ENCODE measurements at regions not wholly inside any gene's neighbourhood (a gene's known extent, or its start where the extent isn't known, plus 50 kb on each side); places are given as distances from the start of the nearest gene placed in this dataset.

DNA sequence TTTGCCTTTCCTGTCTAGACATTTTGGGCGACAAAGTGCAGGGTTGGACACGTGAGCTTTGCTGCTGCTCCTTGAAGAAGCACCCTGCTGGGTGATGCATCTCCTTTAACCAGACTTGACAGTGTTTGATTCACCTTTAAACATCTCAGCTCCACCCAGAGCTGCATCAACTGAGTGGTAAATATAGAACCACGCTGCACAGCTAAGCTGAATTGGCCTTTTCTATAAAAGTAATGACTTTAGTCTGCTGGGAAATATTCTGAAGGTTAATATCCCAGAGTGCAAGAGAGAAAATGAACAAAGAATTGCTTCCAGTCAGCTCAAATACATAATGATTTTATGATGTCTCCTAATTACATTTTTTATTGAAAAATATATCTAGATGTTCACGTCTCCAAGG is 264.3 kb upstream of the ADCY2 start:
- TF ChIP-seq CTCF (IDR thresholded peaks at IDR 0.05): no peak
- no peak for TF ChIP-seq EZH2 (IDR thresholded peaks at IDR 0.05; ENCODE audit: borderline replicate concordance, insufficient read depth, low read depth, low read length, poor library complexity, severe bottlenecking)
- ATAC-seq (ENCODE audit: low read depth) (no peak), DNase-seq (no peak)
- Histone ChIP-seq H3K79me2 (ENCODE audit: control insufficient read depth, insufficient read depth, low read length) (no peaks in the 10 kb centered on the region), H3K4me3 (ENCODE audit: control extremely low read depth in 1 of 5, extremely low read depth in 1 of 5, insufficient read depth in 1 of 5, low read depth in 2 of 5, low read length in 4 of 5) (no peak overlapping the region), H3K4me1 (ENCODE audit: control insufficient read depth in 2 of 2, insufficient read depth in 2 of 2, low read length in 2 of 2) (no peaks in the 10 kb centered on the region), H3K4me2 (replicated peaks; ENCODE audit: low read depth, low read length, poor library complexity, severe bottlenecking) (no peak overlapping the region), H4K20me1 (ENCODE audit: control insufficient read depth, insufficient read depth, low read length, poor library complexity, severe bottlenecking) (no peaks in the 10 kb centered on the region), H3K9me3 (ENCODE audit: control extremely low read depth in 1 of 3, control insufficient read depth in 2 of 3, insufficient read depth in 1 of 3, low read length in 2 of 3) (no peaks in the 10 kb centered on the region), H3K9ac (ENCODE audit: low read length) (no peak overlapping the region), H3K27ac (ENCODE audit: low read length in 2 of 2) (no peak overlapping the region), H3K27me3 (replicated peaks in 1 of 4; ENCODE audit: control extremely low read depth in 1 of 4, control insufficient read depth in 3 of 4, insufficient read depth in 4 of 4, low read length in 3 of 4) (no peaks in the 10 kb centered on the region), H3K36me3 (replicated peaks in 1 of 2; ENCODE audit: control extremely low read depth in 1 of 2, control insufficient read depth in 1 of 2, extremely low read depth in 1 of 2, insufficient read depth in 2 of 2, low read length in 1 of 2) (no peaks in the 10 kb centered on the region), H2AFZ (ENCODE audit: insufficient read depth, low read depth, low read length, poor library complexity, severe bottlenecking) (no peak overlapping the region)
- POLR2A ChIA-PET: no interaction called here
- Mint-ChIP-seq H3K4me3 (no peak overlapping the region), H3K27me3 (no peaks in the 10 kb centered on the region), H3K4me1 (no peaks in the 10 kb centered on the region), H3K9me3 (ENCODE audit: insufficient read depth) (peaks cover 2% of the 10 kb centered on the region), H3K27ac (no peak overlapping the region)
- 83% methylated on average over 2 of the region's 4 CpGs for WGBS (ENCODE audit: insufficient coverage)
- intact Hi-C loops (cut with micrococcal nuclease): no loop called here
- CTCF ChIA-PET: no interaction called here

DNA sequence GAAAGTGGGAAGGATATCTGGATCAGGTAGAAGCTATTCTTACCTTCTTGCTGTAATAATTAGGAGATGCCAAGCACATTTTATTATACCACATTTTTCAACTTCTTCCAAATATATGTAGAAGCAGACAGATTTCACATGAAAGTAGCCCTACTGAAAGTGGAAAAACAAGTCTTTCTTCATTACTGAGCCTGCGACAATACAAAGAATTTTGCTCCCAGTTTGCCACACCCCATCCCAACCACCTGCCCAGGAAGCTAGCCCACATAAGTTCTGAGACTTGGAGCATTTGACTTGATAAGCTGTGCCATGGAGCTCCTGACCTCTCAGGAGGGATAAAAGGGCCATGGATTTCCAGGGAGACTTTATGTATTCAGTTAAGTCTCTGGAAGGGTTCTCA is 249.1 kb upstream of the ADCY2 start:
- no peak overlapping the region for H3K4me3 Mint-ChIP-seq
- no peaks in the 10 kb centered on the region for H3K4me1 Mint-ChIP-seq
- Histone ChIP-seq H3K27me3 (replicated peaks in 1 of 4; ENCODE audit: control extremely low read depth in 1 of 4, control insufficient read depth in 3 of 4, insufficient read depth in 4 of 4, low read length in 3 of 4) (no peaks in the 10 kb centered on the region), H3K27ac (ENCODE audit: low read length in 2 of 2) (no peak overlapping the region), H3K4me1 (ENCODE audit: control insufficient read depth in 2 of 2, insufficient read depth in 2 of 2, low read length in 2 of 2) (no peaks in the 10 kb centered on the region), H3K79me2 (ENCODE audit: control insufficient read depth, insufficient read depth, low read length) (no peaks in the 10 kb centered on the region), H3K9ac (ENCODE audit: low read length) (no peak overlapping the region), H3K4me3 (ENCODE audit: control extremely low read depth in 1 of 5, extremely low read depth in 1 of 5, insufficient read depth in 1 of 5, low read depth in 2 of 5, low read length in 4 of 5) (no peak overlapping the region), H2AFZ (ENCODE audit: insufficient read depth, low read depth, low read length, poor library complexity, severe bottlenecking) (no peak overlapping the region), H3K4me2 (replicated peaks; ENCODE audit: low read depth, low read length, poor library complexity, severe bottlenecking) (no peak overlapping the region), H4K20me1 (ENCODE audit: control insufficient read depth, insufficient read depth, low read length, poor library complexity, severe bottlenecking) (no peaks in the 10 kb centered on the region), H3K9me3 (ENCODE audit: control extremely low read depth in 1 of 3, control insufficient read depth in 2 of 3, insufficient read depth in 1 of 3, low read length in 2 of 3) (peaks cover 0 to 3% (median 0%) of the 10 kb centered on the region in 3 donors), H3K36me3 (replicated peaks in 1 of 2; ENCODE audit: control extremely low read depth in 1 of 2, control insufficient read depth in 1 of 2, extremely low read depth in 1 of 2, insufficient read depth in 2 of 2, low read length in 1 of 2) (no peaks in the 10 kb centered on the region)
- POLR2A ChIA-PET: no interaction called here
- no peak overlapping the region for H3K27ac Mint-ChIP-seq
- no peaks in the 10 kb centered on the region for H3K27me3 Mint-ChIP-seq
- 67% methylated on average over 1 of the region's 1 CpG for WGBS (ENCODE audit: insufficient coverage)
- CTCF ChIA-PET: no interaction called here
- intact Hi-C loops (cut with micrococcal nuclease): no loop called here
- ATAC-seq (ENCODE audit: low read depth): no peak
- TF ChIP-seq EZH2 (IDR thresholded peaks at IDR 0.05; ENCODE audit: borderline replicate concordance, insufficient read depth, low read depth, low read length, poor library complexity, severe bottlenecking) (no peak), CTCF (IDR thresholded peaks at IDR 0.05) (no peak)
- no peak for DNase-seq
- H3K9me3 Mint-ChIP-seq (ENCODE audit: insufficient read depth): peaks cover 3% of the 10 kb centered on the region
